ENCODE measurements at regions not wholly inside any gene's neighbourhood (a gene's known extent, or its start where the extent isn't known, plus 50 kb on each side); places are given as distances from the start of the nearest gene placed in this dataset.
"Not testable (repeated sequence)": the region's sequence is repeated elsewhere in the genome, so short reads cannot be mapped to it uniquely, and the experiment has no call there.

GRCh38 chr10:87416892-87417291, 59.3 kb downstream of the NUTM2D start:
- DNase-seq: peak; percentile 17

- DNase-seq: not testable (repeated sequence)
Measured at GRCh38 chr10:87422641-87423040, 65.1 kb downstream of the NUTM2D start.

GRCh38 chr10:87424697-87425373, 67.3 kb downstream of the NUTM2D start:
- DNase-seq: not testable (repeated sequence)

- DNase-seq: not testable (repeated sequence)
Measured at GRCh38 chr10:87433836-87434235, 70.9 kb upstream of the MINPP1 start.

GRCh38 chr10:87435295-87435826, 69.3 kb upstream of the MINPP1 start:
- DNase-seq: not testable (repeated sequence)

- DNase-seq: not testable (repeated sequence)
Measured at GRCh38 chr10:87436104-87436503, 68.6 kb upstream of the MINPP1 start.

GRCh38 chr10:87437450-87437849, 67.2 kb upstream of the MINPP1 start:
- not testable (repeated sequence) for DNase-seq
